ENCODE measurements at regions not wholly inside any gene's neighbourhood (a gene's known extent, or its start where the extent isn't known, plus 50 kb on each side); places are given as distances from the start of the nearest gene placed in this dataset.

- no peak for TF ChIP-seq ZNF473 (tag by site-specific recombination; IDR thresholded peaks at IDR 0.05)
- TF ChIP-seq IKZF3 (tag by site-specific recombination; IDR thresholded peaks at IDR 0.05), result no peak
Measured at GRCh38 chr12:48279101-48279500, 71.6 kb downstream of the ZNF641 start.

All from HEK293 (cell line).